Coronary artery (tissue), 2 donors: ENCODE measurements at regions not wholly inside any gene's neighbourhood (a gene's known extent, or its start where the extent isn't known, plus 50 kb on each side); places are given as distances from the start of the nearest gene placed in this dataset.

Source experiments
- DNase-seq: peaks from one replicate; pipeline ENCODE4 v3.0.0-alpha.2; 2017; ENCODE audit warnings: low spot score
- H3K27ac ChIP-seq, 2 donors: fragments of 200-600 bp; sonication (generic); one replicate each; pipeline ENCODE4 v1.5.1; 2016 to 2019
- H3K4me3 ChIP-seq: fragments of 200-600 bp; sonication (generic); 2 replicates; pipeline ENCODE4 v1.5.1; 2016; ENCODE audit warnings: mild to moderate bottlenecking, moderate library complexity
- CTCF ChIP-seq: fragments of 200-600 bp; sonication (generic); IDR thresholded peaks from one replicate; pipeline ENCODE4 v1.5.1; 2019; ENCODE audit warnings: antibody characterized with exemption

DNA sequence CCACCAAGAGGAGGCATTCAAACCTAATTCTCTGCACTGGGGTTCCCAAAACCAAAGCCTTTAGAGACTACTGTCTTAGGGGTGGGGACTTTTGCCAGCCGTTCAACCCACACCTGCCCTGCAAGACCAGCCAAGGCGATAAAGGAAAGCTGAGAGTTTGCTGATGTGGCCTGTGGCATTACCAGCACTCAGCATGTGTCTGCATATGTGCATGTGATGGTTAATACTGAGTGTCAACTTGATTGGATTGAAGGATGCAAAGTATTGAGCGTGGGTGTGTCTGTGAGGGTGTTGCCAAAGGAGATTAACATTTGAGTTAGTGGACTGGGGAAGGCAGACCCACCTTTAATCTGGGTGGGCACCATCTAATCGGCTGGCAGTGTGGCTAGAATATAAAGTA is 474.2 kb downstream of the MED10 start:
- TF ChIP-seq CTCF: no peak
- H3K27ac ChIP-seq: no peak overlapping the region
- no peak for DNase-seq
- no peak overlapping the region for H3K4me3 ChIP-seq

DNA sequence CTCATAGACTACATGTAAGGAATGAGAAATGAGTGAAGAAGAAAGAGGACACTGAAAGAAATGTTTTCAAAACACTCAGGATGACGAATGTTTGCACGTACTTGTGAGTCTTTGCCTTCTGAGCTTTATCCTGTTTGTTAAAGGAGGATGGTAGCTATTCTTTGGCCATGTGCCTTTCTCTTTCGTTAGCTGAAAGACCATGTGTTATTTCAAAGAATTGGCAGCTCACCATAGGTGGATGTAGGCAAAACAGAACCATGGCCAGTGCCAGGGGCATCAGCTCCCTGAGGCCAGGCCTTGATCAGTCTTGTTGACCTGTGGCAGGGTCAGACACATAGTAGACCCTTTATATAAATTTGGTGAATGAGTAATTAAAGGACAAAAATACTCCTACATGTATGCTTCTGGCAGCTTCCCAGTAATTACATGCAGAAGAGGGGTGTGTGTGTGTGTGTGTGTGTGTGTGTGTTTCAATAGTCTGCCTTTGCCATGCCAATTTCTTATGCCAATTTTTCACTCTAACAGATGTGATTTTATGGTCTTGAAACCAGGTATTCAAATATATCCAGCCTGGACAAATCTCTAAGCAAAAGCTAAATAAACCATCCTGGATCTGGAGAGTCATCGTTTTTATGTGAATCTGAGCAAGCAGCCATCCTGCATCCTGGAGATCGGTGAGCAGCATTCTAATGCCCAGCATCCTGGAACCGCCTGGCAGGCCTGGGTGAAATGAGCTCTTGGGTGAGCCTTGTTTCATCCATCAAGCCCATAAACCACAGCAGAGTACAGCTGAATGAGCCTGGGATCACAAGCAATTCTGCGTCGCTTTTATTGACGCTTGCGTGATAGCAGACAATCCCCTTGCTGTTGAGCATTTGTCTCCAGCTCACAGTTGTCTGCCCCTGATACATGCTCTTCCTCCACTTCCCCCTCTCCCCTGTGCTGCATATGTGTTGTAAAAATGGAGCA is 475.4 kb downstream of the MED10 start:
- no peak overlapping the region for H3K4me3 ChIP-seq
- H3K27ac ChIP-seq: no peak overlapping the region
- no peak for DNase-seq
- no peak for TF ChIP-seq CTCF

DNA sequence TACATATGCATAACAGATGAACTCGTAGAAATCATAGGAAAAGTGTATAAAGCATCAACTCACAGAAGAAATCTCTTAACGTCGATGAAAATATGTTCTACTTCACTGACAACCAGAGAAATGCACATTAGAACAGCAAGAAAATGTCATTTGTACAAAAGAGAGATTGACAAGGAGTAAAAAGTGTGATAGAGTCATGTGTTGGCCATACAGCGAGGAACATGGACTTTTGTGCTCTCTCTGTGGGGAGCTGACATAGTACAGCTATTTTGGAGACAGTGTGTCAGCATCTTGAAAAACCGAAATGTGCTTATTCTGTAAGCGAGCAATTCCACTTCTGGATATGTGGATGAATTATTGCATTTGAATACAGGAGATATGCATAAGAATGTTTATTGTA is 477.9 kb downstream of the ICE1 start:
- TF ChIP-seq CTCF: no peak
- no peak for DNase-seq
- Histone ChIP-seq H3K4me3 (no peak overlapping the region), H3K27ac (no peak overlapping the region)

DNA sequence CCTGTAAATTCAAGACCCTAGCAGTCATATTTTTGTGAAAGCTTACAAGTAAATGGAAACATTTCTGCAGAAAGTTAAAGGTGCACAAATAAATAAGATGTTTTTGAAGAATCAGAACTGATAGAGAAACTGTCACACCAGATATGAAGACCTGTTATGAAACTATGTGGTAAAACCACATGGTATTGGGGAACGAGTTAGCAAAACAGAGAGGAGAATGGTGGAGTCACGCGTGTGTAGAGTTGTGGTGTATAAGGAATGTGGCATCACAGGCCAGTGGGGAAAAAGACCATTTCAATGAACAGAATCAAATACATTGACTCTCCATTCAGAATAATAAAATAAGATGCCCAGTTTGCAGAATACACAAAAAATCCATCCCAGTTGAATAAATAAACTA is 477.2 kb downstream of the ICE1 start:
- TF ChIP-seq CTCF: no peak

GRCh38 chr5:5888284-5888683 is 465.8 kb downstream of the ICE1 start:
- Histone ChIP-seq H3K27ac (no peak overlapping the region), H3K4me3 (no peak overlapping the region)
- TF ChIP-seq CTCF: no peak
- DNase-seq: no peak

More for the DNA sequence above, 477.2 kb downstream of the ICE1 start:
- DNase-seq: no peak
- Histone ChIP-seq H3K27ac (no peak overlapping the region), H3K4me3 (no peak overlapping the region)

- H3K4me3 ChIP-seq: no peak overlapping the region
- no peak for DNase-seq
- TF ChIP-seq CTCF: no peak
- H3K27ac ChIP-seq: no peak overlapping the region
Observed at GRCh38 chr5:5887833-5888232, 465.4 kb downstream of the ICE1 start.
